T-helper 1 cell (primary cell): ENCODE measurements at regions not wholly inside any gene's neighbourhood (a gene's known extent, or its start where the extent isn't known, plus 50 kb on each side); places are given as distances from the start of the nearest gene placed in this dataset.

Experiments used
- DNase-seq, 5 donors: peaks; one replicate each; pipeline ENCODE4 v3.0.0-alpha.2; 2012 to 2020

- peak in 1 of 5 donors; percentile 4 for DNase-seq
These were observed 502.0 kb upstream of the ALG10B start for GRCh38 chr12:37814529-37814928.
